ENCODE measurements at regions not wholly inside any gene's neighbourhood (a gene's known extent, or its start where the extent isn't known, plus 50 kb on each side); places are given as distances from the start of the nearest gene placed in this dataset.
"Not testable (repeated sequence)": the region's sequence is repeated elsewhere in the genome, so short reads cannot be mapped to it uniquely, and the experiment has no call there.

- no peak for DNase-seq
Measured at GRCh38 chr3:72624656-72625055, 223.6 kb downstream of the SHQ1 start.

- no peak for DNase-seq
Measured at GRCh38 chr3:72618739-72619138, 229.5 kb downstream of the SHQ1 start.

GRCh38 chr3:72617424-72618024, 230.7 kb downstream of the SHQ1 start:
- DNase-seq: no peak

- DNase-seq: no peak
Measured at GRCh38 chr3:72615776-72616175, 232.5 kb downstream of the SHQ1 start.

- no peak for DNase-seq
Measured at GRCh38 chr3:72615182-72615581, 233.1 kb downstream of the SHQ1 start.

- DNase-seq: no peak
Measured at GRCh38 chr3:72614394-72615074, 233.7 kb downstream of the SHQ1 start.

- DNase-seq: no peak
Measured at GRCh38 chr3:72613871-72614270, 234.4 kb downstream of the SHQ1 start.

GRCh38 chr3:72609114-72609513, 239.1 kb downstream of the SHQ1 start:
- DNase-seq: not testable (repeated sequence)

- no peak for DNase-seq
Measured at GRCh38 chr3:72606005-72606800, 242.0 kb downstream of the SHQ1 start.

- DNase-seq: no peak
Measured at GRCh38 chr3:72604328-72604727, 243.9 kb downstream of the SHQ1 start.

- no peak for DNase-seq
Measured at GRCh38 chr3:72601983-72602750, 246.1 kb downstream of the SHQ1 start.

GRCh38 chr3:72601060-72601459, 247.2 kb downstream of the SHQ1 start:
- no peak for DNase-seq

GRCh38 chr3:72597756-72598195, 250.5 kb downstream of the SHQ1 start:
- DNase-seq: no peak

GRCh38 chr3:72597043-72597442, 251.2 kb downstream of the SHQ1 start:
- DNase-seq: no peak

- no peak for DNase-seq
Measured at GRCh38 chr3:72595927-72596610, 252.2 kb downstream of the SHQ1 start.

GRCh38 chr3:72595376-72595775, 252.9 kb downstream of the SHQ1 start:
- no peak for DNase-seq

GRCh38 chr3:72594615-72595215, 253.5 kb downstream of the SHQ1 start:
- no peak for DNase-seq

GRCh38 chr3:72593881-72594397, 254.3 kb downstream of the SHQ1 start:
- DNase-seq: no peak

- no peak for DNase-seq
Measured at GRCh38 chr3:72591522-72592421, 256.5 kb downstream of the SHQ1 start.

GRCh38 chr3:72590732-72591221, 257.5 kb downstream of the SHQ1 start:
- no peak for DNase-seq

GRCh38 chr3:72587282-72587681, 261.0 kb downstream of the SHQ1 start:
- no peak for DNase-seq

Measured in activated CD4-positive, CD25-positive, alpha-beta regulatory T cell (primary cell).